Stimulated activated CD8-positive, alpha-beta memory T cell treated with anti-CD3 and anti-CD28 coated beads, Interleukin-12 subunit alpha, Interleukin-12 subunit beta, amount 100 ng/mL, for 1 hour (primary cell): ENCODE measurements at regions not wholly inside any gene's neighbourhood (a gene's known extent, or its start where the extent isn't known, plus 50 kb on each side); places are given as distances from the start of the nearest gene placed in this dataset.

Experiments used
- DNase-seq: peaks from one replicate; pipeline ENCODE4 v3.0.0-alpha.2; 2020; ENCODE audit warnings: low read depth

DNA sequence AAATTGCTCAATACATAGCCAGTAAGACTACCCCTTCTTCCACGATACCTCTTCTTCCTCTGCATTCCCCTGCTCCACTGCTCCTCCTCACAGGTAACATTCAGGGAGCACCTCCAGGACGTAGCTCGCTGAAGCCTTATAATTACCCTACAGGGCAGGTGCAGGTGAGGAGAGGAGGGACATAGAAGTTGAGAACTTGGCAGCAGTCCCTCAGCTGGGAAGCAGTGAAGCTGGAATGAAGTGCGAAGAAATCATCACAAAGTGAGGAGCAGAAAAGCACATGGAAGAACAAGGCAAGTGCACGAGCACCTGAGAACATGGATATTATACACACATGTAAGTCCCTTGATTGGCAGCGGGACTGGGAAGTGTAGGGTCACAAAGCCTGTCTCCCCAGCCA, 118.2 kb downstream of the HSD17B3 start:
- no peak for DNase-seq

DNA sequence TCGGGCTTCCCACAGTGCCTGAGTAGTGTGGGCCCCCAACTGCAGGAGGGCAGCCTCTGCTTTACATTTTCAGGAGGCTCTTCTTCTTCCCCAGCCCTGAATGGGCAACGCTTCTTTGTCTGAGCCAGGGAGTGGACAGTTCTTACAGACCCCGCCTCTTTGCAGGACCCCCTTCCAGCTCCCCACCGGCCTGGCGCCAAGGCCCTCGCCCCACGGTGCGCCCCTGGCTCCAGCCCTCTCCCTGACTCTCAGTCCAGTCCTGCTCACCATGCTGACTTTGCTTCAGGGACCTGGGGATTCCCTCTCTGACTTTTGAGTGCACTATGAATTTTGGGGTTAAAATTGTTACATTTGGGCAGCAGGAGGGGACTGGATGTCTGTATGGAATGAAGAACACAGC, 123.8 kb downstream of the HSD17B3 start:
- no peak for DNase-seq

DNA sequence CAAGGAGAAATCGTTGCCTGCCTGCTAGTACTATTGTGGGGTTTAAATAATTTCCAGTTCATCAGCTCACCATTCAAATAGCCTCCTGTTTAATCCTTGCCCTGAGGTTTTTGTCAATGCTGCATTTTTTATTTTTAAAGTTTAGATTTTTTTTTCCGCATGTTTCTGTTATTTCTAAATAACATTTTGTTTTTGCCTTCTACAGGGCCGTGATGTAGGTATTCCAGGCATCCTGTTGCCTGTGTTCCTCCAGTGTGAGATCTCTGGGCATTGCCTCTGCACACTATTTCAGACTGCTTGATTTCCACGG, 124.3 kb downstream of the HSD17B3 start:
- DNase-seq = no peak

DNA sequence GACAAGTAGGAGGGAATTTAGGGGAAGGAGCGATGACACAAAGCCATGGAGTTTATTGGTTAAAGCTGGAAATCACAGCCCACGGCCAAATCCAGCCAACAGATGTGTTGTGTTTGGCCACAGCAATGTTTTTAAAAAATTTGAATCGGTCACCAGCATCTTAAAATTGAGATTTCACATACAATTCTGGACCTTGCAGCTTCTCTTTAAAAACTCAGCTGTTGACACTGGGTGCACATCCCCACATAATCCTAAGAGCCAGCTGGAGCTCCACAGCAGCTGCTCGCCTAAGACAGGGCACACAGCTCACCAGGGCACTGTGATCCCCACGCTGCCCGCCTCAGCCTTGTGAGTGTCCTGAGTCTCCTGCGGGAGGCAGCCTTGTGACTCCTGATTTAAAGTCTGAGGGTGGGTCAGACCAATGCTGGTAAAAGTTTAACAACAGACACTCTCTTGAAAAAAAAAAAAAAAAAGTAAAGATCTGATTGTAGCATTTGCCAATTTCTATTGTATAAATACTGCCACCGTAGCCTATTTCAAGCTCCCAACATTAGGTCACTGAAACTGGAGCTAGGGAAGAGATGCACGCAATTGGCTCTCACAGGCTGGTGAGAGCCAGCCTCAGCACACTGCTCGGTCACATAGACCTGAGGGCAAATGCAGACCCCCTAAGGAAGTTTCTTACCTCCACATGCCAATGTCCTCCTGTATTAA, 124.8 kb downstream of the HSD17B3 start:
- no peak for DNase-seq

DNA sequence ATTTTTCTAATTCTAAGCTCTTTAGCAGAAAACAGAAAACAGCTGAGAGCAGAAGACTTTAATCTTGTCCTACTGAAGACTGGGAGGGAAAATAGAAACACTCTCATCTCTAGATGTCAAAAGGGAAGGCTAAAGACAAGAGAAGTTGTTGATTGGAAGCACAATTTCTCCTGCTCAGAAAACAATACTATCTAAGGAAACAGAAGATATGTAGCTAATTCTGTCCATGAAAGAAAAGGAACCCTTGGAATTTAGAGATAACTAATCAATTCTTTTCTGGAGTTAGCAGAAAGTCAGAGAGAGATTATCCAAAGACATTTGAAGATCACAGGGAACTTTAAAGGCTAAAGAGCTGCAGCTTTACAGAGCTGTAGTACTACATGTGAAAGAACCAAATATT, 126.2 kb downstream of the HSD17B3 start:
- no peak for DNase-seq

DNA sequence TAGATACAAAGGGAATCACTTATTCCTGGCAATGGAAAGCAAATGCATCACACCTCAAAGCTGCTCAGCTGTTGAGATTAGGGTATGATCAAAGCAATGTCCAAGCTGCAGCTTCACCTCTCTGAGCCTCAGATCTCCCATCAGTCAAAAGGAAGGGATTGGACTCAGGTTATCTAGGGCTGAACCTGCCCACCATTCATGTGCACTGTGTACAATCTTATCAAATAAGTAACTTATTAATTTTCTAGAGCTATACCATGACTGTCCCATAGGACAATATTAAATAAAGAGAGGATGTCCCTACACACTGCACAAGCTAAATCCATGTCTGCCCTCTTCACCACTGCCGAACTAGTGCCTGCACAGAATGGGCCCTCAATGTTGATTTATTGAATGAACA, 127.0 kb downstream of the HSD17B3 start:
- no peak for DNase-seq

DNA sequence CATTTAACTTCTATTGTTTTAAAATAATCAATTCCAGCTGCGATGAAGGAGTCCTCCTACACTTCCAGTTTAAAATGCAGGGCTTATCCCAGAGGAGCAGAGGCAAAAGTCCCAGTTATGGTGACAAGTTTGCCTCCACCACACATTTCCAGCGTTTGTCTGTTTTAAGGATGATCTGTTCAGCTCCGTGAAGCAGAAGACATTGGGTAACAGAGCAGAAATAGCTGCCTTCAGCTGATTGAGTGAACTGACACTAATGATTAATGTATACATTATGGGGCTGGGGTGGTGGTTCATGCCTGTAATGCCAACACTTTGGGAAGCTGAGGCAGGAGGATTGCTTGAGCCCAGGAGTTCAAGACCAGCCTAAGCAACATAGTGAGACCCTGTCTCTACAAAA, 127.6 kb downstream of the HSD17B3 start:
- no peak for DNase-seq

DNA sequence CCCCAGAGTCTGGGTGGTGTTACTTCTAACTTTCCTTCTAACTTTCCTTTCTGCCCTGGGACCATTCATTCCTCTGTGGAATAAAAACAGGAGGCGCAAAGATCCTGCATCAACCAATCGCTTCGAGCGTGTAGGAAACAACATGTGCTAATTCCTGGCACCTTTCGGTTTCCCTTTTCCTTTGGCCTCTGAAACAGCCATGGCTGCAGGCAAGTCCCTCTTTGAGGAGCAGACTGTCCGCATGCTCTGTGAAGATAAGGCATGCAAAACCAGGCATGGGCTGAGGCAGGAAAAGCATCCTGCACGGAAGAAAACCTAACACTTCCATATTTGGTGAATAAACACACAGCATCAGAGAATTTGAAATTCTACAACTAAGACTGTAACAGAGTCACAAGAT, 128.3 kb downstream of the HSD17B3 start:
- DNase-seq = no peak

DNA sequence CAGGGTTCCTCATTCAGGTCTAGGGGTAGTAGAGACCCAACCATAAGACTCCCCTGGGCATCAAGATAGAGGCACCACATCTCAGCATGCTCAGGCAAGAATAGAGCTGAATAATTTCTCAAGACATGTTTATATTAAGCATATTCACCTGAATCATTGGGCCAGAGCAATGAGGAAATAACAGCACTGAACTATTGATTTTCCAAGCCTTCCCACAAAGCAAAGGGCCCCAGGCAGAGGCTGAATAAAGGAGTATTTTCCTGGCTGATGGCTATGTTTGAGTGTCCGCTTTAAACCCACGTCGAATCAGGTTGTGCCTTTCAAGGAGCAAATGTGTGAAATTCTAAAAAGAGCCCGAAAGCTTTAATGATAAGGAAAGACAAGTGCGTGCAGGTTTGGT, 129.2 kb downstream of the HSD17B3 start:
- DNase-seq = no peak

DNA sequence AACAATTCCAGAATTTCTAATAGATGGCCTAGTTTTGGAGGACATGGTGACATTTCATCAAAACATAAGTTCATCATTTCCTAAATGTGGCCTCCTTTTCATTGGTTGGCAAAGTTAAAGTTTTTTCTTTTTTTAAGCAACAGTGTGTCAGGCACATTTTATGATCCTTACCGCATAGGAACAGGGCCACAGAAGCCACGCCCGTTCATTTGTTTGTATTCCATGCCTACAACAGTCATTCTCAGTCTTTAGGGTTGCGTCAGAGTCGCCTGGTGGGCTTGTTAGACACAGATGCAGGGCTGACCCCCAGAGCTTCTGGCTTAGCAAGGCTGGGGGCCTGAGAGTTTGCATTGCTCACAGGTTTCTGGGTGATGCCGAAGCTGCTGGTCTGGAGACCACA, 130.2 kb downstream of the HSD17B3 start:
- no peak for DNase-seq

DNA sequence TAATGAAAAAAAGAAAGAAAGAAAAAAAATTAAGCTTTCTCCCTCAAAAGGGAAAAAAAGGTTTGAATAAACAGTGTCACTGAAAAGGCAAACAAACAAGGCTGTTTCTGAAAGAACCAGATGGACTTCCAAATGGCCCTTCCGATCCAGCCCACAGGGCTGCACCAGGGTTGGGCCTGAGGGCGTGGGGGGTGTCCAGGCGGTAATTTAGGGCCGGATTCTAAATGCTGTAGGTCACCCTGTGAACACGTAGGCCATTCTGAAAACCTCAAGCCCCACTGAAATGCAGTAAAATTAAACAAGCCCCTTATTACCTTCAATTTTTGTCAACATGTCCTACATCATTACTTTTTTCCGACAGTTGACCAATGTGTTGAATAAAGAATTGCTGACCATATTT, 132.1 kb downstream of the HSD17B3 start:
- no peak for DNase-seq

DNA sequence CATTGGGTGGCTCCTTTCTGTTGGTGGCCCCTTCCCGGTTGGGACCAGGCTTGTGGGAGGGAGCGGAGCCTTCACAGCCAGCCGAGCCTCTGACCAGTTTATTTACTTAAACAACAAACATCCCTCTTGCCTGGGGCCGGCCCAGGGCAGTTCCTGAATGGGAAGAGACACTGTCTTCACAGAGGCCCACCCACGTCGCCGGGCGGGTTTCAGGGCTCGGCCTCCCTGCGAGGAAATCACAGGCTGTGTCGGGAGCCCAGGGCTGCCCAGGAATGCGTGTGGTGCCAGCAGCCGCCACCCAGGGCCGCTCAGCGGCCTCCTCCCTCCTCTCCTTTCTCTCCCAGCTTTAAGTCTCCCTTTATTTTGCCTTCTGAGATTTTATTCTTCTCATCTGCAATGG, 132.5 kb downstream of the HSD17B3 start:
- DNase-seq = no peak

DNA sequence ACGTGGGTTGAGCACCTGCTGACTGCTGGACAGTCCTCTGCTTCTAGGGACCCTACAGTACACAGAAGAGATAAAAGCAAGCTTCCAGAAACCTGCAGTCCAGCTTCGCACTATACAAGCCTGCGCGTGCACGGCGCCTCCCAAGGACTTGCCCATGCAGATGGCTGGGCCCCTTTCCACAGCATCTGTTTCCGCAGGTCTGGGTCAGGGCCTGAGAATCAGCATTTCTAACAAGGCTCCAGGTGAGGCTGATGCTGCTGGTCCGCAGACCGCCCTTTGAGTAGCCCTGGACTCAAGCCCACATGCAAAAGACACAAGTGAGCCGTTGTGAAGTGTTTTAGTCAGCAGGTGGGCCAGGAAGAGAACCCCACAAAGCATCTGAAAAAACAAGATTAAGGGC, 133.1 kb downstream of the HSD17B3 start:
- DNase-seq = no peak

DNA sequence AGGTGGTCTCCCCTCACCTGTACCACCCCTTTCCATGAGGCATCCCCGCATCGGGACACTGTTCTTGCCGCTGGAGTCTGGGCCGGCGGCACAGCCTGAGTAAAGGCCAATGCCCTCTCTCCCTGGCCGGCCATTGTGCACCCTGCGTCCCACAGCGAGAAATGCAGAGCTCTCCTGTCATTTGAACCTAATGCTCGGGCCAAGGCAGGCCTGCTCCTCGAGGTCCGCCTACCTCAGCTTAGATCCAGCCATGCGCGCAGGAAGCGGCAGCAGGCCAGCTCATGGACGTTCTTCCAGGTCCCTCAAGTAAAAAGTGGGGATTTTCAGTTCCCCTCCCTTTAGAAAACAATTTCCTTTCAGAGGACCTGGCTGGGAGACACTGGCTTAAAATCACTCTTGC, 135.0 kb downstream of the HSD17B3 start:
- DNase-seq = no peak

DNA sequence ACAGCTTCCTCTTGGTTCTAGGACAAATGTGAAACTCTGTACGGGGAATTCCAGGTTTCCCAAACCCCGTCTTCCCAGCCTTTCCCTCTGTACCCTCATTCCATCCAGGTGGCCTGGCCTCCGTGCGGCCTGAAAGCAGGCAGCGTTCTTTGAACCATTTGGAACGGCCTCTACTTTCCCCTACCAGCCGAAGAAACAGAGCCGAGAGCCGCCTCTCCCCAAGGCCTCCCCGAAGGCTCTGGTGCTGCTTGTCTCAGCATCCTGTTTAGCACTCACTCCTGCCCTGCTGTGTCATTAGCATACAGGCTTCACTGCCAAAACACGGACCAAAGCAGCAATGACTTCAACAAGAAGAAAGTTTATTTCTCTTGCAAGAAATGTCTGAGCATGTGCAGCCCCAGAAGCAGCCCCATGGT, 137.7 kb downstream of the HSD17B3 start:
- DNase-seq = no peak

DNA sequence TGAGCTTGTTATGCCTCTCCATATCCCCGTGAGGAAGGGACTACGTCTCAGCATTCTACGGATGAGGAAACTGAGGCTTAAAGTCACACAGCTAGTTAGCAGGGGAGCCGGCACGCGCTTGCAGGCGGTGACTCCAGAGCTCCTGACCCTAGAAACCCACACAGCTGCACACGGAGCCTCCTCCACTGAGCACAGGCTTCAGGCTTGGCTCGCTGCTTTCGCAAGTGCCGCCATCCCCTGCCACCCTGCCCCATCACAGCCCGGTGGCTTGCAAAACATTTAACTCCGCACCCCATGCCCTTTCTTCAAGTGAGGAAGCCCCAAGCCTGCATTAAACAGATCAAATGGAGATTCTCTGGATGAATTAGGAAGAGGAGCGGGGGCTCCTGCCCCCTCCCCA, 138.3 kb downstream of the HSD17B3 start:
- DNase-seq = no peak

DNA sequence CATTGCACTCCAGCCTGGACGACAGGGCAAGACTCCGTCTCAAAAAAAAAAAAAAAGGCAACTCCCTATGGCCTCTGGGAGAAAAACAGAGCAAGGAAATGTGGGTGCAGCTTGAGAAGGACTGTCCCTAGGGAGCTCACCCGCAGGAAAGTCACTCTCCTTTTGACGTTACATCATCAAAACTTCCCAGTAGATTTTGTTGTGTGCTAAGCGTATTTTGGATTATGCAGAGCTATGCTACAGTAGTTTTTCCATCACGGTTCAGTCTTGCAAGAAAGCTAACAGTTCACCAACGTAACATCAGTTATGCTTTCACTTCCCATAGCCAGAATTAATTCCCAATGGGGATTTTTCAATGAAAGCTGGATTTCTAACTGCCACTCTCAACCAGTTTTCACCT, 138.8 kb downstream of the HSD17B3 start:
- no peak for DNase-seq

DNA sequence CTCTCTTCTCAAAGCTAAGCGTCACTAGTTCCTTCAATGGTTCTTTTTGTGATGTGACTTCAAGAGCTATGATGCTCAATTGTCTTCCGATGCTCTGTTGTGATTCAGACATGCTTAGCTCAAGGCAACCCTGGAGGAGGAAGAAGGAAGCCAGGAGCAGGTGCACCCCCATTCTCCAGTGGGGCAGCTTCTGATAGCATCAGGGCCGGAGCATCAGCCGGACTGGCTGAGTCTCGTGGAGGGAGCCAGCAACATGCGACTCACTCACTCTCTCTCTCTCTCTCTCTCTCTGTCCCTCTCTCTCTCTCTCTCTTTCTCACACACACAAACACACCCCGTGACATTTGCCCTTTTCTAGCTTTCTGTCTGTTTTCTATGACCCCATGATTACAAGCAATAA, 140.2 kb downstream of the HSD17B3 start:
- DNase-seq = no peak

DNA sequence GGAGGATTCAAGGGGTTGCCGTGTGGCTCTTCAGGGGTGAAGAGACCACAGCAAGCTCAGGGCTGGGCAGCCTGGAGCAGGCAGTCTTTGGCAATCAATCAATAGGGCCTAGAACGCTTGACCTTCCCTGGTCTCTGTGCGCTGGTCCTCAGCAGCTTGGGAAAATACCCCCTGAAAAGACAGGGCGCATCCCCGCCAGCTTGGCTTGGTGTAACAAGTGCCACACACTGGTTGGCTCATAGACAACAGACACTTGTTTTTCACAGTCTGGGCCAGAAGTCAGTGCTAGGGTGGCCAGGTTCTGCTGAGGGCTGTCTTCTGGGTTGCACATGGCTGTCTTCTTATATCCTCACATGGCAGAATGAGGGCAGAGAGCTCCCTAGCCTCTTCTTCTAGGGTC, 141.1 kb downstream of the HSD17B3 start:
- DNase-seq = no peak

DNA sequence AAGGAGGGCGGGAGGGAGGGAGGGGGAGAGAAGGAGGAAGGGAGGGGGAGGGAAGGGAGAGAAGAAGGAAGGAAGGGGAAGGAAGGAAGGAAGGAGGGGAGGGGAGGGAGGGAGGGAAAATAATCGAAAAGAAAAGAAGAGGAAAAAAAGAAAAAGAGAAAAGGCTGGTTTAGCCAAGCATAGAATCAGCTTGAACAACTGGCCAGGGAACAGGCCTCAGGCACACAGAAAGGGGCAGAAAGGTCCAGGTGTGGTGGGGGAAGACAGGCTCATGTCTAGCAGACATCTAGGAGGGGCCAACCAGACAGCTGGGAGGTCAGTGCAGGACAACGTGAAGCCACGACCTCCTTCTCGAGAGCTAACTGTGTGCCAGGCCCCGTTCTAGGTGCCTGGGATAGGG, 141.8 kb downstream of the HSD17B3 start:
- DNase-seq = no peak

DNA sequence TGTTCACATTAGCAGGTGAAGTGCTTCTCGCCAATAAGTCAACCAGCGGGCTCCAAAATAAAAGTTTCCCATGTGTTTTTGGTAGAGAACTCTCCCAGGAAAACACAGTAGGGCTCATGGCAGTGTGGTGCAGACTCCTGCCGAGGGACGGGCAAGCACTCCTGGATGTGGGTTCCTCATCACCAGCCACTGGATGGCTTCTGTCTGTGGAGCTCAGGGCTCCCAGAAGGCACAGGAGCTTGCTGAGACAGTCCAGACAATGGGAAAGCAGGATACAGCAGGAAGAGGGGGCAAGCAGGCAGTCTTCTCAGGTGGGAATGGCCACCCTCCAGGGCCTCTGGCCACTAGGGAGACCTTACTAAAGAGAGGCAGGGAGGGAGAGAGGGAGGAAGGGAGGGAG, 142.4 kb downstream of the HSD17B3 start:
- DNase-seq = no peak

DNA sequence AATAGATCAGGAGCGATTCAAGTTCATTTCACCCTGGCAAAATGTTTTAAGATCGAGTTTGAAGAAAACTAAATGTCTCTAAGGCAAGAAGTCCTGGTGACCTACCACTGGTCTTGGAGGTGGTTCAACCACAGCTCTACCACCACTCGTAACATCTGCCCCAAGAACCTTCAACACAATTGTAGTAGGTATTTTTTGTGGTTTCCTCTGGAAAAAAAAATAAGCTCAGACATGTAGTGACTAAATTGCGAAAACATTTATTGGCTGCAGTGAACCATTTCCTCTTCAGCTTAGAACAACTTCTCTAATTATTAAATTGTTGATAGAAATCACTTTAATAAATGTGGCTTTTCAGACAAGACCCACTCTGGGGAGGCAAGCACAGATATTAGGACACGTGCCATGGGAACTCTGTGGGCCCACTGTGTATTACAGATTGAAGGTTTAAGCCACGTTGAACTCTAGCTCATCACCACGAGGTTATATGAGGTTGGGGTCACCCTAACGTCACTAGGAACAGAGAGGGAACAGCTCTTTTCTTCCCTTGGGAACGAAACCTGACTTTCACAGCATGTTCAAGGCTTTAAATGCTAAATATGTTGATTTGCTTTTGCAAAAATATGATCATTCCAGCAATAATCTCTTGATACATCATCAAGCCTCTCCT, 142.9 kb downstream of the HSD17B3 start:
- DNase-seq = no peak

DNA sequence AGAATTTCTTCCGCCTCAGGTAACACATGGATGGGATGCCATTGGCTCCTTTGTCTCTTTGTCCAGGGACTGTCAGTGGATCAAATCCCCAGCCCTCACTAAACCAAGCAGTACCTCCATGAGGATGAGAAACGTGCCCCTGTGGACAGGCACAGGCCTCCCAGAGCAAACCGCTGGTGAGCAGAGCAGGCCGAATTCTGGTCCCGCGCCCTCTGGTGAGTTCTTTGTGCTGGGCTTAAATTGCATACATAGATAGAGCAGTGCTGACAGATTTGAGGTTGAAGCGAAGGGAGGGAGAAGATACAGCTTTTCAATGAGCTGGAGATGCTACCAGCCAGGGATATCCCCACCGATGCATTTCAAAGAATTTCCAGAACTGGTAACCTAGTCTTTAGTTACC, 143.8 kb downstream of the HSD17B3 start:
- no peak for DNase-seq

DNA sequence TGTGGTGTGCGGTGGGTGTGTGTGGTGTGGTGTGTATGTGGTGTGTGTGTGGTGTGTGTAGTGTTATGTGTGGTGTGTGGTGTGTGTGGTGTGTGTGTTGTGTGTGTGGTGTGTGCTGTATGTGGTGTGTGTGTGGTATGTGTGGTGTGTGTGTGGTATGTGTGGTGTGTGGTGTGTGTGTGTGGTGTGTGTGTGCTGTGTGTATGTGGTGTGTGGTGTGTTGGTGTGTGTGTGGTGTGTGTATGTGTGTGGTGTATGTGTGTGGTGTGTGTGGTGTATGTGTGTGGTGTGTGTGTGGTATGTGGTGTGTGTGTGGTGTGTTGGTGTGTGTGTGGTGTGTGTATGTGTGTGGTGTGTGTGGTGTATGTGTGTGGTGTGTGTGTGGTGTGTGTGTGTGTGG, 144.3 kb downstream of the HSD17B3 start:
- DNase-seq = no peak
